BLaER1 (cell line): ENCODE measurements at regions not wholly inside any gene's neighbourhood (a gene's known extent, or its start where the extent isn't known, plus 50 kb on each side); places are given as distances from the start of the nearest gene placed in this dataset.

Experiments
- H3K27ac ChIP-seq: shearing (Covaris generic); formaldehyde crosslinking; 2 replicates; pipeline ENCODE4 v1.8.1; 2022
- H3K27me3 ChIP-seq: shearing (Covaris generic); formaldehyde crosslinking; 2 replicates; pipeline ENCODE4 v1.8.1; 2022
- H3K36me3 ChIP-seq: shearing (Covaris generic); formaldehyde crosslinking; 2 replicates; pipeline ENCODE4 v1.8.1; 2022
- H3K4me1 ChIP-seq: shearing (Covaris generic); formaldehyde crosslinking; 2 replicates; pipeline ENCODE4 v1.8.1; 2022
- H3K4me2 ChIP-seq: shearing (Covaris generic); formaldehyde crosslinking; 2 replicates; pipeline ENCODE4 v1.8.1; 2022
- H3K4me3 ChIP-seq: shearing (Covaris generic); formaldehyde crosslinking; 2 replicates; pipeline ENCODE4 v1.8.1; 2022
- H3K9ac ChIP-seq: shearing (Covaris generic); formaldehyde crosslinking; 2 replicates; pipeline ENCODE4 v1.8.1; 2022
- H3K9me3 ChIP-seq: shearing (Covaris generic); formaldehyde crosslinking; 2 replicates; pipeline ENCODE4 v1.8.1; 2022
- H4K20me1 ChIP-seq: shearing (Covaris generic); formaldehyde crosslinking; 2 replicates; pipeline ENCODE4 v1.8.1; 2022
- Cebpa-rat ChIP-seq: shearing (Covaris generic); IDR thresholded peaks from 2 replicates; pipeline ENCODE4 v1.8.1; 2022

GRCh38 chr10:36209480-36209879 lies 567.4 kb upstream of the FZD8 start:
- Histone ChIP-seq H3K27ac (no peak overlapping the region), H3K4me3 (no peak overlapping the region), H3K9ac (no peak overlapping the region), H3K4me1 (no peaks in the 10 kb centered on the region), H4K20me1 (no peaks in the 10 kb centered on the region), H3K27me3 (no peaks in the 10 kb centered on the region), H3K4me2 (no peak overlapping the region), H3K9me3 (no peaks in the 10 kb centered on the region), H3K36me3 (no peaks in the 10 kb centered on the region)
- TF ChIP-seq Cebpa-rat: no peak

DNA sequence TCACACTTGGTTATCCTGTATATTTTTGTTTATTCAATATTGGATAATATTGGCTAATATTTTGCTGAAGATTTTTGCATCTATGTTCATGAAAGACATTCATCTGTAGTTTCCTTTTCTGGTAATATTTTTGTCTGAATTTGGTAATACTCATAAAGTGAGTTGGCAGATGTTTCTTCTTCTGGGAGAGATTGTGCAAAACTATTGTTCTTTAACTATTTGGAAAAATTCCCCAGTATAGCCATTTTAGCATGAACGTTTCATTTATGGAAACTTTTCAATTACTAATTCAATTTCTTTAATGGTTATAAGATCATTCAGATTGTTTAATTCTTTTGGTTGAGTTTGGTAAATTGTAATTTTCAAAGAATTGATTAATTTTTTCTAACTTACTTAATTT lies 560.8 kb upstream of the FZD8 start:
- Histone ChIP-seq H3K9ac (no peak overlapping the region), H3K4me1 (no peaks in the 10 kb centered on the region), H4K20me1 (no peaks in the 10 kb centered on the region), H3K4me2 (no peak overlapping the region), H3K27ac (no peak overlapping the region), H3K36me3 (no peaks in the 10 kb centered on the region), H3K27me3 (no peaks in the 10 kb centered on the region), H3K9me3 (peaks cover 4% of the 10 kb centered on the region; the same call in 1 of the 2 replicates), H3K4me3 (no peak overlapping the region)
- TF ChIP-seq Cebpa-rat: no peak

- peaks cover 4% of the 10 kb centered on the region; the same call in 1 of the 2 replicates for H3K9me3 ChIP-seq
- no peak for TF ChIP-seq Cebpa-rat
- H3K27me3 ChIP-seq: no peaks in the 10 kb centered on the region
- H4K20me1 ChIP-seq: no peaks in the 10 kb centered on the region
- no peak overlapping the region for H3K9ac ChIP-seq
- no peak overlapping the region for H3K27ac ChIP-seq
- H3K36me3 ChIP-seq: no peaks in the 10 kb centered on the region
- H3K4me3 ChIP-seq: no peak overlapping the region
- no peak overlapping the region for H3K4me2 ChIP-seq
- no peaks in the 10 kb centered on the region for H3K4me1 ChIP-seq
Observed at GRCh38 chr10:36200577-36200976, 558.5 kb upstream of the FZD8 start.

DNA sequence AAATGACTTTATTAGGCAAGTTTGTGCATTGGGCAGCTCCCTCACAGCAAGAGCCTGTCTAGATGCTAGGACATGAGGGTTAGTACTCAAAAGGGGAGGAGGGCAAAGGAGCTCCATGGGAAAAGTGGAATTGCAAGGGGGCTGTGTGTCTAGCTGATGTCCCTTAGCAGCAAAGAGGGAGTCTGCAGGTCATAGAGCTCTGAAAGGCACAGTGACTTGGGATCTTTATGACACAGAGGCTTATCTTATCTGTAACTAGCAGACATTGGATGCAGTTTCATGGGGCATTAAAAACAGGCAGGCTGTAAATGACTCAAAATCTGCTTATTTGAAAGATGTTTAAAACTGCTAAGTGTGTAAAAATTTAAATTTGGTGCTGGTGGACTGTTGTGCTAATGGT lies 556.2 kb upstream of the FZD8 start:
- no peaks in the 10 kb centered on the region for H3K27me3 ChIP-seq
- H3K4me3 ChIP-seq: no peak overlapping the region
- TF ChIP-seq Cebpa-rat: no peak
- H3K27ac ChIP-seq: no peak overlapping the region
- H4K20me1 ChIP-seq: no peaks in the 10 kb centered on the region
- no peak overlapping the region for H3K4me2 ChIP-seq
- H3K4me1 ChIP-seq: no peaks in the 10 kb centered on the region
- H3K9ac ChIP-seq: no peak overlapping the region
- no peaks in the 10 kb centered on the region for H3K36me3 ChIP-seq
- peaks cover 4% of the 10 kb centered on the region; the same call in 1 of the 2 replicates for H3K9me3 ChIP-seq

DNA sequence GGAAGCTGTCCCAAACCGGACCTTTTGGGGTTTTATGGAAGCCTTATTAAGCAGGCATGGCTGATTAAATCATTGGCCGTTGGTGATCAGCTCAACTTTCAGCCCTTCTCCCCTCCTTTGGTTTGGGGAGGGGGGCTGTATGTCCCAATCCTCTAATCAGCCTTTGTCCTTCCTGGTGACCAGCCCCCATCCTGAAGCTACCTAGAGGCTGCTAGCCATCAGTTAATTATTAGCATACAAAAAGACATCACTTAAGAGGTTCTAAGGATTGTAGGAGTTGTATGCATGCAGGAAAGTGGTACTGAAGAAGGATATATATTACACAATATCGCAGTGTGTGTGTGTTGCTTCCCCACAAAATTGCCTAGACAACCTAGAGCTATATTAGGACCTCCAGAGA lies 553.3 kb upstream of the FZD8 start:
- H3K9ac ChIP-seq: no peak overlapping the region
- no peaks in the 10 kb centered on the region for H3K4me1 ChIP-seq
- H3K9me3 ChIP-seq: peaks cover 21% of the 10 kb centered on the region
- no peak overlapping the region for H3K27ac ChIP-seq
- H3K27me3 ChIP-seq: no peaks in the 10 kb centered on the region
- no peaks in the 10 kb centered on the region for H4K20me1 ChIP-seq
- no peak overlapping the region for H3K4me3 ChIP-seq
- H3K36me3 ChIP-seq: no peaks in the 10 kb centered on the region
- no peak overlapping the region for H3K4me2 ChIP-seq
- TF ChIP-seq Cebpa-rat: no peak

- Histone ChIP-seq H3K4me2 (no peak overlapping the region), H3K27me3 (no peaks in the 10 kb centered on the region), H3K36me3 (no peaks in the 10 kb centered on the region), H3K27ac (no peak overlapping the region), H3K4me1 (no peaks in the 10 kb centered on the region), H3K4me3 (no peak overlapping the region), H3K9me3 (peaks cover 26% of the 10 kb centered on the region), H4K20me1 (no peaks in the 10 kb centered on the region), H3K9ac (no peak overlapping the region)
- no peak for TF ChIP-seq Cebpa-rat
Observed at GRCh38 chr10:36194276-36194675, 552.2 kb upstream of the FZD8 start.

DNA sequence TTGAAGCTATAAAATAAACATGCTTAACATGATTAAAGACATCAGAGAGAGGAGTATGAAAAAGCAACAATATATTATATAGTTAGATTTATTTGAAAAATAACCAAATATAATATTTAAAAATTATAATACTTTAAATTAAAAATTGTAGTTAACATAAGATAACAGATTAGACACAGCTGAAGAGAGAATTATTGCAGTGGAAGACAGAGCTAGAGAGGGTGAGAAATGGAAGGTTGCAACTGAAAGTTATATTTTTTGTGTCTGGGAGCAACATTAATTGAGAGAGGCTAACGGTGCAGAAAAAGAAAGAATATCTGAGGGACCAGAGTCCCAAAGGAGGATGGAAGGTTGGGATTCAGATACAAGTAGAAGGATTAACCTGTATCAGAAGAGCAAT lies 548.9 kb upstream of the FZD8 start:
- peaks cover 21% of the 10 kb centered on the region for H3K9me3 ChIP-seq
- no peaks in the 10 kb centered on the region for H3K36me3 ChIP-seq
- TF ChIP-seq Cebpa-rat: no peak
- no peaks in the 10 kb centered on the region for H3K27me3 ChIP-seq
- no peak overlapping the region for H3K4me3 ChIP-seq
- no peaks in the 10 kb centered on the region for H3K4me1 ChIP-seq
- H3K9ac ChIP-seq: no peak overlapping the region
- no peak overlapping the region for H3K4me2 ChIP-seq
- no peak overlapping the region for H3K27ac ChIP-seq
- H4K20me1 ChIP-seq: no peaks in the 10 kb centered on the region

GRCh38 chr10:36188461-36188860 lies 546.4 kb upstream of the FZD8 start:
- Histone ChIP-seq H3K9ac (no peak overlapping the region), H3K4me3 (no peak overlapping the region), H3K9me3 (peaks cover 21% of the 10 kb centered on the region), H3K4me2 (no peak overlapping the region), H4K20me1 (no peaks in the 10 kb centered on the region), H3K4me1 (no peaks in the 10 kb centered on the region), H3K27ac (no peak overlapping the region), H3K27me3 (no peaks in the 10 kb centered on the region), H3K36me3 (no peaks in the 10 kb centered on the region)
- no peak for TF ChIP-seq Cebpa-rat

GRCh38 chr10:36188080-36188453 lies 546.0 kb upstream of the FZD8 start:
- H3K27ac ChIP-seq: no peak overlapping the region
- H3K9ac ChIP-seq: no peak overlapping the region
- H3K4me1 ChIP-seq: no peaks in the 10 kb centered on the region
- H3K9me3 ChIP-seq: peaks cover 21% of the 10 kb centered on the region
- TF ChIP-seq Cebpa-rat: no peak
- H3K4me2 ChIP-seq: no peak overlapping the region
- no peaks in the 10 kb centered on the region for H4K20me1 ChIP-seq
- H3K27me3 ChIP-seq: no peaks in the 10 kb centered on the region
- no peaks in the 10 kb centered on the region for H3K36me3 ChIP-seq
- H3K4me3 ChIP-seq: no peak overlapping the region

DNA sequence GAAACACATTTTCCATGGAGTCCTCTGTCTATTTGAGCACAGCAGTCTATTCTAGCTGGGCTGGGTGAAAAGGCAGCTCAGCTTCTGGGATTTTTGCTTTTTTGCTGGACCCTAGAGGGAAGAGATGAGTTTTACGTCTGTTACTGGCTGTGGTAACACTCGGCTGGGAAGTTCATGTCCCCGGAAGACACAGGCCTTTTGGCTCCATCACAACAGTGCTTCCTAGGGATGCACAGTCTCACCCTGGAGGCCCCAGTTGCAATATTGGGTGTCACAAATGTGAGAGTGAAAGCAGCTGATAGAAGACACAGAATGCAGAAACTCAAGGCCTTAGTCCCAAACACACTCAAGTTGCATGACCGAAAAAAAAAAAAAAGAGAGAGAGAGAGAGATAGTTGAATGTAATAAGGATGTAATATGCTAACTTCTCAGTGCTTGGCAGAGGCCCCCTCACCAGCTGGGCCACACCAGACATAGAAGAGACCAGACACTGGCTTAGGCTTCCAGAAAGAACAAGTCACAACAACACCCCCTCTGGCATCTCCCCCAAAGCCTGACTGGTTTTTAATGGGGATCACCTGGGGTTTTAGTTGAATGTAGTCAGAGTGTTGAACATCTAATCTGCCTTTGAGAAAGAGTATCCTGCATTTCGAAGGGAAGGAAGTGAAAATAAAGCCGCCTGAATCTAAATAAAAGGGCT lies 545.4 kb upstream of the FZD8 start:
- Histone ChIP-seq H3K4me1 (no peaks in the 10 kb centered on the region), H3K27ac (no peak overlapping the region), H3K27me3 (no peaks in the 10 kb centered on the region), H3K9ac (no peak overlapping the region), H3K4me2 (no peak overlapping the region), H4K20me1 (no peaks in the 10 kb centered on the region), H3K4me3 (no peak overlapping the region), H3K9me3 (peaks cover 21% of the 10 kb centered on the region), H3K36me3 (no peaks in the 10 kb centered on the region)
- no peak for TF ChIP-seq Cebpa-rat

GRCh38 chr10:36185097-36185496 lies 543.0 kb upstream of the FZD8 start:
- TF ChIP-seq Cebpa-rat: no peak
- Histone ChIP-seq H3K27ac (no peak overlapping the region), H3K4me2 (no peak overlapping the region), H3K4me3 (no peak overlapping the region), H3K4me1 (no peaks in the 10 kb centered on the region), H3K9me3 (peaks cover 5% of the 10 kb centered on the region; the same call in 1 of the 2 replicates), H4K20me1 (no peaks in the 10 kb centered on the region), H3K36me3 (no peaks in the 10 kb centered on the region), H3K9ac (no peak overlapping the region), H3K27me3 (no peaks in the 10 kb centered on the region)
